Activated CD8-positive, alpha-beta memory T cell treated with anti-CD3 and anti-CD28 coated beads, Interleukin-2, amount 50 U/mL, for 48 hours (primary cell): ENCODE measurements at regions not wholly inside any gene's neighbourhood (a gene's known extent, or its start where the extent isn't known, plus 50 kb on each side); places are given as distances from the start of the nearest gene placed in this dataset.

Experiments
- DNase-seq: peaks from one replicate; pipeline ENCODE4 v3.0.0-alpha.2; 2020

DNA sequence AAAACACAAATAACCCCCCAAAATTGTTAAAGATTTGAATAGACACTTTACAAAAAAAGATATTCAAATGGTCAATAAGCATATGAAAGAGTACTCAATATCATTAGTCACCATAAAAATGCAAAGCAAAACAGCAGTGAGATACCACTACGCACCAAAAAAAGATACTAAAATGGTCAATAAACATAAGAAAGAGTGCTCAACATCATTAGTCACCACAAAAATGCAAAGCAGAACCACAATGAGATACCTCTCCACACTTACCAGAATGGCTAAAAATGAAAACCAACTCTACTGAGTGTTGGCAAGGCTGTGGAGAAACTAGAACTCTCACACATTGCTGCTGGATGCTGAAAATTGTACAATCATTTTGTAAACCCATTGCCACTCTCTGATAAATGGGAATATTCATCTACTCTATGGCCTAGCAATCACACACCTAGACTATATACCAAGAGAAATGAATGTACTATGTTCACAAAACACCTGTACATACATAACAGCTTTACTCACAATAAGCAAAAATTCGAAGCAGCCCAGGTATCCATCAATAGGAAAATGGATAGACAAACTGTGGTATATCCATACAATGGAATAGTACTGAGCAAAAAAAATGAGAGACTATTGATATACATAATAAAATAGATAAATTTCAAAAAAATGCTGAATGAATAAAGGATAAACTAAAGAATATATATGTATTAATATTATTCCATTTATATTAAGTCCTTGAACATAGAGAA is 205.0 kb upstream of the DAPK1 start:
- no peak for DNase-seq

DNA sequence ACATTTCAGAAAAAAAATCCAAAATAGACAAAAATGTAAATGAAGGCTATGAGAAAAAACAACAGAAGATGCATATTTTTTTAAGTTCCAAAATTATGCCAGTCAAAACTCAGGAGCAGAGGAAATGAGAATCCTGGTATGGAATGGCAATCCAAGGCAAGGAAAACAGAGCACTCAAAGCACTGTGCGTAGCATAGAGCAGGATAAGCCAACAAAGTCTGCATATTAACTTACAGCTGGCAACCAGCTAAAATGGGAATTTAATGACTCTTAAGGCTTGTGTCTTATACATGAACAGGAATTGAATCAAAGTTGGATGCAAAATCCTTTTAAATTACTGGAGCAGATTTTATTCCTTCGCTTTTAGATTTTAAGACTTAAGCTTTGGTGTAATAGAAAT is 203.5 kb upstream of the DAPK1 start:
- no peak for DNase-seq

- DNase-seq = no peak
Measured at GRCh38 chr9:87300915-87301314, 196.8 kb upstream of the DAPK1 start.

DNA sequence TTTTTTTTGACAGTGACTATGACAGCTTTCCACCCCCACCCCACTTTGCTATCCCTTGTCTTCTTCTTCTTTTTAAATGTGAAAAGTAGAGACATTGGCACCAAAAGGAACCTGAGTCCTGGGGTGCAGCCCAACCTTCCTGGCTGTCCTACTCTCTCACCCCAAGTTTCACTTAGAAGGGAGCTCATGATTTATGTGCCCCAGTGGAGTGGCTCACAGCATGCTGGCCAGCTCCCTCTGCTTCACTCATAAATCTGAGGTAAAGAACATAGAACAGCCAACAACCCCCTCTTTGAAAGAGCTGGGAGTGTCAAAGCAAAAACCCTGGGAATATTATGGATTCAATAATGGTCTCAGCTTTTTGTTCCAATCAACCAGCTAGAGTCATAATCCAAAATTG is 196.3 kb upstream of the DAPK1 start:
- no peak for DNase-seq

- no peak for DNase-seq
Measured at GRCh38 chr9:87305151-87305550, 192.5 kb upstream of the DAPK1 start.

DNA sequence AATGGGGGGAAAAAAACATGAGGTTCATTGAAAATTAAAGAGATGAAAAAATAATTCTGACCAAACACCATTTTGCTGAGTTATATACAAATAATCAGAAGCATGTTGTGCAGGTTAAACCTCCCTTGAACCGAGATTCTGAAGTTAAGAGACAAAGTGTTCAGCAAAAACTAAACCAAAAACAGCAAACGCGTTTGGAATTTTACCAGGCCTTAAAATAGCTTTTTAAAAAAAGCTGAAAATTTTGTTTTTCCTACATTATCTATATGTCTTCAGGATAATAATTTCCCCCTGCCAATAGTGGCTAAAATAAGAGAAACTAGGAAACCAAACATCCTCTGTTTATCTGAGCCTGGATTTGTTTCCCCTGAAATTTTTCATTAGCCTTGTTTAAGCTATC is 191.7 kb upstream of the DAPK1 start:
- DNase-seq = no peak

GRCh38 chr9:87307848-87308247 is 189.8 kb upstream of the DAPK1 start:
- no peak for DNase-seq

GRCh38 chr9:87309236-87309635 is 188.4 kb upstream of the DAPK1 start:
- DNase-seq = no peak

DNA sequence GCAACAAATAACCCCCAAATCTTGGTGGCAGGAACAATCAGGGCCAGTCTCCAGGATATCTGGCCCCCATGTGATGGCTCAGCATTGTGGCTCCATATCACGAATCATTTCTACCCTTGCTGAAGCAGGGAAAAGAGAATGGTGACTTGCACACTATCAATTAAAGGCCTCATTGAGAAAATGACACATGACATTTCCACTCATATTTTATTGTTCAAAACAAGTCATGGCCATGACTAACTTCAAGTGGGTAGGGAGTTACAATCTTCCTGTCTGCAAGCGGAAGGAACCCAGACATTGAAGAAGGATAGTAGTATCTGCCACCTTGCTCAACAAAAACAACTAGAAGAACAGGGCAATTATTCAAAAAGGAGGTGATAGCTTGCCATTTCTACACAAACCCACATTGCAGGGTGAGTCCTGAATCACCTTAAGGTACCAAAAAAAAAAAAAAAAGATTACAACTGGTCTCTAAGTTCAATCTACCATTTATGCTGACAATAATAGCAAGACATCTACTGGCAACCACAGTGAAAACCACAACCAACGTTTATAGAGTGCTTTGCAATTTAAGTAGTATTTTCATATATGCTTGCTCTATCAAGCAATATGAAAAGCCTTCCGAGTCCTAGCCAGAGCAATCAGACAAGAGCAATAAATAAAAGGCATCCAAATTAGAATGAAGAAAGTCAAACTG is 186.7 kb upstream of the DAPK1 start:
- DNase-seq = no peak

GRCh38 chr9:87319656-87320055 is 178.0 kb upstream of the DAPK1 start:
- DNase-seq = no peak

- no peak for DNase-seq
Measured at GRCh38 chr9:87320146-87320884, 177.4 kb upstream of the DAPK1 start.

- DNase-seq = no peak
Measured at GRCh38 chr9:87322840-87323635, 174.6 kb upstream of the DAPK1 start.

DNA sequence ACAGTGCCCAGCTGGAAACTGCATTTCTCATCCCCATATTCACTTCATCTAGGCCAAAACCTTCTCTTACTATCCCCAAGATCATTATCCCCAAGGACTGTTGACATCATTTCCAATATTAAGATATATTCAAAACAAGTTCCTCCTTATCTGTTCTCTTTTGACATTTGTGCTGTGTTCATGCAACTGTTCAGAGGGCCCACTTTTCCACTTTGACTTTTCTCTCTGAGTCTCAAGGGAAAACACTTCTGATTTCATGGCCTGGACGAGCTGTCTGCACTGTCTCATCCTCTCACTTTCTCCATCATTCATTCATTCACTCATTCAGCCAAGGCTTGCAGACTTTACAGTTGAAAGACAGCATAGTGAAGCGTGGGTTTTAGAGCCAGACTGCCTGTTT is 173.7 kb upstream of the DAPK1 start:
- DNase-seq = no peak

- DNase-seq = no peak
Measured at GRCh38 chr9:87324613-87325194, 173.0 kb upstream of the DAPK1 start.

- DNase-seq = no peak
Measured at GRCh38 chr9:87327575-87328125, 170.0 kb upstream of the DAPK1 start.

GRCh38 chr9:87333802-87334201 is 163.9 kb upstream of the DAPK1 start:
- no peak for DNase-seq

GRCh38 chr9:87334366-87334765 is 163.3 kb upstream of the DAPK1 start:
- no peak for DNase-seq

GRCh38 chr9:87336407-87336806 is 161.3 kb upstream of the DAPK1 start:
- no peak for DNase-seq

DNA sequence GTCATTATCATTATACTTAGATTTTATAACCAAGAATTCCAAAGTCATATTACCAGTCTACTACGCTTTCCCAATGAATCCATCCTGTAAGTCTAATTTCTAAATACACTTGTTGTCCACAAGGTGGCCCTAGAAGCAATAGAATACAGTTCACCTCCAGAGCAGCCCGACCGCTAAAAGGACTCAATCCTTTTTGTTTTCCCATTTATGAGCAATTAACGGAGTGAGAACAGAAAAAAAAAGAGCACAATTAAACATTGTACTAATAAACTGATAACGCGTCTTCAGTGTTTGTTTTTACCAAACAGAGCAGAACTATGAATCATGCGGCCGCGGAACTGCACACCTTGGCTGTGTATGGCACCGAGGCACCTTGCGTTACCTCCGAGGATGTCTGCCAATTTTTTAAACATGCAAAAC is 160.7 kb upstream of the DAPK1 start:
- no peak for DNase-seq

DNA sequence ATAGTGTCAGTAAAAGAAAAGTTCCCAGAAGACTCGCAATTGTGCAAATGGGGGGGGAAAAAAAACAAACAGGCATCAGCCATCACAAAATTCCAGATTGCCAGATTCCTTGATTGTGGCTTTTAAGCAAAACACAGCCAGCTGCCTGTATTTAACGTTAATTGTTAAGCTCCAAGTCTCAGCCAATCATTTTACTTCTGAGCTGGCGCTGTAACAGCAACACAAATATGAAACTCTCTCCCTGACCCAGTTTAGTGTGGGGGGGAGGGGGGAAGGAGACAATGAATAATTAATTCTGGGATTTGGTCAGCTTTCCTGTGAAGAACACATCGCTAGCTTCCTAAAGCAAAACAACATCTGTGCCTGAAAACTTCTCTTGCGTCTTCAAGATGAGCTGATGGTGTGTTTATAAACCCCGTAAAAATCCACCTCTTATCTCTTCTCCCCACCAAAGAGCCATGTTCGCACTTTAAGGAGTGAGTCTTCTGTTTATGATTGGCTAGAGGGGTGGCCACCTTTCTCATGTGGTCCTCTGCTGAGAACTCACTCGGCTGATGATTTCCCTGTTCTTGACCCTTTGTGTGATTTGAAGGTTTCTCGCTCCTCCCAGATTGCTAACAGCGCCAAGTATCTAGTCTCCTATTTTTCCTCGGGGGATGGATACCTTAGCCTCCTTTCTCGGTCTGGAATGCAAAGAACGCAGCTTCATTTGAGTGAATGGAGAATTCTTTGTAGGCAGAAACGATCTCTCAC is 160.2 kb upstream of the DAPK1 start:
- DNase-seq = no peak
